GM18909 (cell line): ENCODE measurements at regions not wholly inside any gene's neighbourhood (a gene's known extent, or its start where the extent isn't known, plus 50 kb on each side); places are given as distances from the start of the nearest gene placed in this dataset.
"Not testable (repeated sequence)": the region's sequence is repeated elsewhere in the genome, so short reads cannot be mapped to it uniquely, and the experiment has no call there.

Source experiments
- ATAC-seq: cut with Tn5 transposase; IDR thresholded peaks from one replicate; pipeline ENCODE4 v1.9.1; 2021; ENCODE audit warnings: mild to moderate bottlenecking; ENCODE audit not compliant: unreplicated experiment, poor library complexity

DNA sequence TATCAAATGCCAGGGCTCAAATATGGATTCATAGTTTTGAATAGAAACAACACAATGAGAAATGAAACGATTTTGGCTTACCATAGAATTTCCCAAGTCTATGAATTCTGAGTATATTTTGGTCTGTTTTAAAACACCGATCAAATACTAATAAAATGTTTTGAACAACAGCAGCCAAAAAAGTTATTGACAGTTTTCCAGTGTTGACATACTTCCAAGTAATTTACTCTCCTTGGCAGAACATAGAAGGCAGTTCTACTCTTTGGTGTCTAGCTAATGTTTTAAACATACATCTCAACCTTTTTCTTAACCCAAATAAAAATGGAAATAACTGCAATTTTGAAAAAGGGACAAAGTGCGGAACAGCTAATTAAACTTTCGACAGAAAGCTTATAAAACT, 1419.8 kb downstream of the ADGRL3 start:
- no peak for ATAC-seq

DNA sequence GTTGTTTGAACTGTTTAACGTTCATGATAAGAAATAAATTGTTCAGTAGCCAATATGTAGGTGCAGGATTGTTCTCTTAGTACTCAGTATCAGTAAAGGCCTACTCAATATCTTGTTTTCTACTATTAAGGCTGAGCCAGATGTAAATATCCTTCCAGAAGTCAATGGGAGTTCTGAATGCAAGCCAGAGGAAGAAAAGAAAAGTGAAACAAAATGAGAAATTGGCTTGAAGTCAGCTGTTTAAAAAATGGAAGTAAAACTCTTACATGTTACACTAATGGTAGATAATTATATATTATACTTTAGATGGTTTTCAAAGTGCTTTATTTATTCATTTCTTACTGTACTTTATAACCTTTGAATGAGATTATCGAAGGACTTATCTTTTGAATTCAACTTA, 1417.9 kb downstream of the ADGRL3 start:
- no peak for ATAC-seq

DNA sequence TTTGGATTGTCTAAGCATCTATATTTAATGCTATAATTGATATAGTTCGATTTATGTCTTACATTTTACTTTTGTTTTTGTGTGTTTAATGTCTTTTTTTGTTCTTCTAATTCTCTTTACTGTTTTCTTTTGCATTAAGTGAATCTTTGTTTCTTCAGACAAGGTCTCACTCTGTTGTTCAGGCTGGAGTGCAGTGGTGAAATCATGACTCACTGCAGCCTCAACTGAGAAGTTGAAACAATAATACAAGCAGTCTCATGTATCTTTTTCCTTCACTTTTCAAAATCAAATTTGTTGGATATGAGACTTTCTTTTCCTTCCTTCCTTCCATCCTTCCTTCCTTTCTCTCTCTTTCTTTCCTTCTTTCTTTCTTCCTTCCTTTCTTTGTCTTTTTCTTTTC, 1401.6 kb downstream of the ADGRL3 start:
- no peak for ATAC-seq

DNA sequence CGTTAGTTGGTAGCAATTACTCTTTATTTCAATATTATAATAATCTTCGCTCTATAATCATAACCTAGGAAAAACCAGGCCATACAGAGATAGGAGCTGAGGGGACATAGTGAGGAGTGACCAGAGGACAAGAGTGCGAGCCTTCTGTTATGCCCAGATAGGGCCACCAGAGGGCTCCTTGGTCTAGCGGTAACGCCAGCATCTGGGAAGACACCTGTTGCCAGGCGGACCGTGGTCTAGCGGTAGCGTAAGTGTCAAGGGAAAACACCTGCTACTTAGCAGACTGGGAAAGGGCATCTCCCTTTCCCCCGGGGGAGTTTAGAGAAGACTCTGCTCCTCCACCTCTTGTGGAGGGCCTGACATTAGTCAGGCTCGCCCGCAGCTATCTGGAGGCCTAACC, 1395.1 kb downstream of the ADGRL3 start:
- ATAC-seq: not testable (repeated sequence)

DNA sequence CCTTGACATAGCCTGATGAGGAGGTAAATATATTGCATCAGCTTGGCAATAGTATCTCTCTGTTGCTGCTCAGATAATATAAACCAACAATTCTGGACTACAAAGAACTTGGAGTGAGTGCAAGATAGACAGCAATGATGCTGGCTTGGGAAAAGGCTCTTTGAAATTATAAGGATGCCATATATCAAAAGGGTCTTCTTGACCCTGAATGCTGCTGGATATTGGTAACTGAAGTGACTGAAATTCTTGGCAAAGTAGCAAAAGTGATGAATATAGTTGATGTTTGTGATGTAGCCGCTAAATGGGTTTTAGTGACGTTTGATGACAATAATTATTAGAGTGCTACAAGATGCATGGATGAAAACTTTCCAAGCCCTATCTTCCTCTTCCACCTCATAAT, 1391.6 kb downstream of the ADGRL3 start:
- ATAC-seq: no peak

DNA sequence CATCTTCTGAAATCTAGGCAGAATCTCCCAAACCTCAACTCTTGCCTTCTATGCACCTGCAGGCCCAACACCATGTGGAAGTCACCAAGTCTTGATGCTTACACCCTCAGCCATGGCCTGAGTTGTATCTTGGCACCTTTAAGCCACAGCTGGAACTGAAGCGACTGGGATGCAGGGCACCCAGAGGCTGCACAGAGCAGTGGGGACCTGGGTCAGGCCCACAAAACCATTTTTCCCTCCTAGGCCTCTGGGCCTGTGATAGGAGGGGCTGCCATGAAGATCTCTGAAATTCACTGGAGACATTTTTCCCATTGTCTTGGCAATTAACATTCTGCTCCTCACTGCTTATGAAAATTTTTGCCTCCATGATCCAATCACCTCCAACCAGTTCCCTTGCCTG, 1388.5 kb downstream of the ADGRL3 start:
- no peak for ATAC-seq

DNA sequence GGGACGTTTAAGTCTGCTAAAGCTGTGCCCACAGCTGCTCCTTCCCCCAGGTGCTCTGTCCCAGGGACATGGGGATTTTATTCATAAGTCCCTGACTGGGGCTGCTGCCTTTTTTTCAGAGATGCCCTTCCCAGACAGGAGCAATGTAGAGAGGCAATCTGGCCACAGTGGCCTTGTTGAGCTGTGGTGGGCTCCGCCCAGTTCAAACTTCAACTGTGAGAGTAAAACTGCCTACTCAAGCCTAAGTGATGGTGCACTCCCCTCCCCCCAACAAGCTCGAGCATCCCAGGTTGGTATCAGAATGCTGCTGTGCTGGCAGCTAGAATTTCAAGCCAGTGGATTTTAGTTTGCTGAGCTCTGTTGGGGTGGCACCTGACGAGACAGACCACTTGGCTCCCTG, 1371.4 kb downstream of the ADGRL3 start:
- no peak for ATAC-seq

DNA sequence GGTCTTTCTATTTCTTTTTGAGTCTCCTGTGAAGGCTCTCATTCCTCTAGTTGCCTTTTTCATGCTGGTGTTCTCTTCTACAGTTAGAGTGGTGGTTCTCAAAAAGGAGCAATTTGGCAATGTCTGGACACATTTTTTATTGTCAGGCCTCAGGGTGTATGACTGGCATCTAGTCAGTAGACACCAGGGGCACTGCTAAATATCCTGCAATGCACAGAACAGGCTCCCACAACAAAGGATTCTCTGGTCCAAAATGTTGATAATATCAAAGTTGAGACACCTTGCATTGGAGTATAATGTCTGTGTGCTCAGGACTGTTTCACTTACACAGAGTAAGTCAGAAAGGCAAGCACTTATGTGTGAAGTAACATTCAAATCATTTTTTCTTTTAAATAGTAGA, 1360.7 kb downstream of the ADGRL3 start:
- no peak for ATAC-seq

DNA sequence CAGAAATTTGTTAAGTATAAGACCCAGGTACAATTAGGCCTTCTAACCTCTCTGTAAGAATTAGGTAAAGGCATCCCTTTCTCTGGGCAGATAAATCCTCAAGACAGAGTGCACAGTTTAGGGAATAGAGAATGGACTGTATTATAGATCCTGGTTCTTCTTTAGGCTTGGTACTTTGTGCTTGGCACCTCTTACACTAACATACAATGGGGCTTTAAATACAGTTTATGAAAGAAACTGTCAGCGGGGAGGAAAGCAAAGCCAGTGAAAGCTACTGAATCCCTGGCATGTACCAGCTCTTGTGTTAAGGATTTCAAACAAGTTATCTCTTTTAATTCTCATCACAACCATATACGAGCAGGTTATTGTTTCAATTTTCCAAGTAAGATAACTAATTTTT, 1350.0 kb downstream of the ADGRL3 start:
- ATAC-seq: no peak

DNA sequence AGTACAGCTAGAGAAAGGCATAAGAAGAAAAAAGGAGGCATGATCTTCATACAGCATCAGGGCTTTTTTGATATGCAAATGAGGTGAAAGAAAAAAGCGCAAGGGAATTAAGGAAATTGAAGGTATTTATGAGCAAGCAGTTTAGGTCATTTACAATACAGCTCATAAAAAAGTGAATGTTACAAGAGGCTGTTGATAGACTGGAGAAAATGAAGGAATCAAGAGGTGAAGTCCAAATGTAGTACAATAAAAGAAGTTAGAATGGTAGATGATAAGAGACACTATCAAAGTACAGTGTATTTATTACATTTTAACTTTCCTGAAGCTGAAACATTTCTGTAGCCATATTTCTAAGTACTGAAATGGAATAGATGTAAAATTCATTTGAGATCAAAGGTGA, 1349.5 kb downstream of the ADGRL3 start:
- no peak for ATAC-seq

DNA sequence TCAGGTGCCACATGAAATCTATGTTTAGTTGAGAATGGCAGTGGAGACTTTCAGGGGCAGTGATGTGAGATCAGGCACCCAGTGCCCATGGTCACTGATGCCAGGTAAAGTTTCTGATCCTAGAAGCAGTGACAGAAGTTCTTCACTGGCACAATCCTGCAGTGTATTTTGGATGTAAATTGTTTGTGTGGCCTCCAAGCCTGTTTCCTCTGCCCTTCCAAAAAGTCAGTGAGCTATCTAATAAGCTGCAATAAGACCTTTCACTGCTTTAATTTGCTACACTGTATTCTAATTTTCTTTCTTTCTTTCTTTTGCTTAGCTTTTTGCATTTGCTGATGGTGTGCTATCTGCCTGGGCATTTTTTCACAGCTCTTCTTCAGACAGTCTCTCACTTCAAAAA, 1348.6 kb downstream of the ADGRL3 start:
- no peak for ATAC-seq

DNA sequence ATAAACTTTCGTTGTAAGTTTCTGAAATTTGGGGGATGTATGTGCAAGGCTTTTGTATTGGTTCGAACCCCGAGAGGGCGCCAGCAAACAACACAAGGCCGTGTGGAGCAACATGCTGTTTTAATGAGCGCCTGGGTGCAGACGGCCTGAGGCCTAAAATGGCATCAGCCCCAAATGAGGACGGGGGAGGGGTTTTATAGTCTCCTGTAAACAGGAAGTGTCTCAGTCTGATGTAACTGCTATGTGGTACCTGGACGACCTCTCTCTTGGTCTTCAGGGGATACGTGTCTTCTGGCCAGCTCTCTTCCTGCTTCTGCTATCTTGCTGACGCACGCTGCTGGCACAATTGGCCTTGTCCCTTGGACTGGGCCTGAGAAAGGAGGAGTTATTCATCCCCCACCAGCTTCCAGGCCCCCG, 1348.0 kb downstream of the ADGRL3 start:
- ATAC-seq: no peak

DNA sequence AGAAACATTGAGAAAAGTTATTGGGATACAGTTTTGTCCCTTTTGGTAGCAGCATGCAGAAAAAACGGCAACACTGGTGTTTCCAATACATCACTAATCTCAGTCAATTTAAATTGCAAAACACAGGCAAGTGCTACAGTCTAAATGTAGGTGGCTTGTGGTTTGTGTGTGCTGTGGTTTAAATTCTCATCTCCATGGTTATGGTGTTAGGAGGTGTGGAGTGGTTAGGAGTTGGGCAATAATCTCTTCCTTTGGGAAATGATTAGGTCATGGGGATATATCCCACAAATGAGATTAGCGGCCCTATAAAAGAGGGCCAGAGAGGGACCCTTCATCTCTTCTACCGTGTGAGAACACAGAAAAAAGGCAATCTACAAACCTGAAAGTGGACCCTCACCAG, 1344.3 kb downstream of the ADGRL3 start:
- no peak for ATAC-seq

DNA sequence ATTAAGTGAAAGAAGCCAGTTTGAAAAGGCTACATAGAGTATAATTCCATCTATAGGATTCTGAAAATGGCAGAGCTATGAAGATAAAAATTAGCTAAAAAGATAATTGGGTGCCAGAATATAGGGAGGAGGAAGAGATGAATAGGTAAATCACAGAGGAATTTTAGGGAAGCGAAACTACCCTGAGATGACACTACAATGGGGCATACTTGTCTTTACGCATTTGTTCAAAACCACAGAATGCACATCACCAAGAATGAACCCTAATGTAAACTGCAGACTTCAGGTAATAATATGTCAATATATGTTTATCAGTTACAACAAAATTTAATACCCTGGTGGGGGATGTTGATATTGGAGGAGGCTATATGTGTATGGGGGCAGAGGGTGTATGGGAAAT, 1342.9 kb downstream of the ADGRL3 start:
- ATAC-seq: no peak

DNA sequence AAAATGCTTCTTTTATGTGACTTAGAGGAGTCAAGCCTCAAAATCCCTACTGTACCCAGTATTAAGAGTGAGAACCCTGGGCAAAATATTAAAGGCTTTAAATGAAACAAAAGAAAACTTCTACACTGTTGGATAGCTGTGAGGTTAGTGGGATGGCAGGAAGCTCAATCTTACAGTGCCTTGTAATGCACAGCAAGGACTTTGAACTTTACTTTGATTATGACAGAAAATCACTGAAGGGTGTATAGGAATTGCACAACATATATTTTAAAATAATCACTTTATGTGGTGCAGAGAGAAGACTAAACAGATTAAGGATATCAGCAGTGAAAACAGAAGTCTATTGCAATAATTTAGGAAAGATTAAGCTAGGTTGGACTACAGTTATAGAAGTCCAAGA, 1333.4 kb downstream of the ADGRL3 start:
- no peak for ATAC-seq

DNA sequence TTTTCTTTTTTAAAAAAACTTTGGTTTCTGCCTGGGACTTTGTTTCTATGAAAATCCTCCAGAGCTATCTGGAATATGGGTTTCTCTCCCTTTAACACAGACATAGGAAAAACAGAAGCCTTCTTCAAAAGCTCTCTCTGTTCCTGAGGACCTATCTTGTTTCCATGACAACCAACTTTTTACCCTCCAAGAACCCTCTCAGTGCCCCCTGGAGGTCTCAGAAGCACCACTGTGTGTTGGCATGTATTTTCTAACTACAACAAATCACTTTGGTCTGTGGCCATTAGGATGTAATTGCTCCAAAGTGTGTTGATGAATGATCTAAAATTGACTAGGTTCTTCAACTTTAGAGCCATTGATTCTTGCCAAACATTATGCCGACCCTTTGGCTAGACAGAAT, 1331.6 kb downstream of the ADGRL3 start:
- ATAC-seq: no peak

DNA sequence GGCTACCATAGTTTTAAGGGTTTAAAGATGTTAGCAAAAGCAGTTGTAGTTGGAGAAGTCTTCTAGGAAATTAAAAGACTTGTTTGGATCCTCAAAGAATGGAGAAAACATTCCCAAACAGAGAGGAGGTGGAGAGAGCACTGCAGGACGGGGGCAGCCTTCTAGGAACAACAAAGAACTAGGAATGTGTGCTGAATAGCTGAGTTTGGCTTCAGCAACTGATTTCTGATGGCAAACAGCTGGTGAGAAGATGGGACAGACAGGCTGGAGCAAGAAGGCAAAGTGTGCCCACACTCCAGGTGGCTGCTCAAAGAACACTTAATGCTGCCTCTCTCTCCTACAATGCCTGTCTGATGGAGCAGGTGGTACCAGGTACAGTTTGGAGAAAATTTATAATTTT, 1331.1 kb downstream of the ADGRL3 start:
- no peak for ATAC-seq

DNA sequence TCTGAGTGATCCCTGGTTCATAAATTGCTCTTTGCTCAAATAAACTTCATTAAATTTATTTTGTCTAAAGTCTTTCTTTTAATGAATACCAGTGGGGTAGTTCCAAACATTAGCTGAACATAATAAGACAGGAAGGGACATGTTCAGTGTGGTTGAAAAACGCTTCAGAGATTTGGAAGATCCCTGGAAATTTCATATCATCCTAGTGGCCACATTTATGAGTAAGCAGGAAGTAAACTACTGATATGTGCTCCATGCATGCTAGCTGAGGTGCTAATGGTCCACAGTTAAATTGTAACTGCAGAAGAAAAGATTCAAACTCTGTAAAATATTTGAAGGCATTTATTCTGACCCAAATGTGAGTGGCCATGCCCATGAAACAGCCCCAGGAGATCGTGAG, 1328.7 kb downstream of the ADGRL3 start:
- no peak for ATAC-seq

DNA sequence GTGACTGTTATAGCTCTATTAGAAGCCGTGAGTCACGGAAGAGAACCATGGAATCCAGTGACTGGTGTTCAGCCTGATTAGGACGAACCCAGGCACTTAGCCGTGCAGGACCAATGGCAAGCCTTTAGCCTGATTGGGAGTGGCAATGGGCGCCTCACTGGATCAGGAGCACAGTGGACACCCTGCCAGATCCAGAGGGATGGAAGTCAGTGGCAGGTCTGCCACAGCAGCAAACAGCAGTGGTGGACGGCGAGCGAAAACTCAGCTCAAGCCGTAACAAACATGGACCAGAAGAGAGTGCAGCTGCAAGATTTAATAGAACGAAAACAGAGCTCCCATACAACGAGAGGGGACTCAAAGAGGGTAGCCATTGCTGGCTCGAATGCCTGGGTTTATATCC, 1326.5 kb downstream of the ADGRL3 start:
- ATAC-seq: no peak

DNA sequence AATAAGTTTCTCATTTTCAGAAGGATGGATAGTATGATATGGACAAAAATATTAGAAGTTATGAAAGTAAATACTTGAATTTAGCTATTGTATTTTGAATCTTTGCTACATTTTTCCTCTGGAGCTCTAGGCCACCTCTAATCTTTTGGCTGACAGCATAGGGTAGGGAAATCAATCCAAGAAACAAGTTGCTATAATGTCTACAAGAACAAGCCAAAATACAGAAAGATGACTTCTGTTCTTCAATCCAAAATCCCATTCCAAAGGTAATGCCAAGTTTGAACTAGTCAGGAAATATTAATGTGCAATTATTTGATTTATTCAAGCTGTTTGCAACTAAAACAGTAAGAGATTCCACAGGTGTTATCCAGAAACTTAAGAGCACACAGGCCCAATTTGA, 1323.1 kb downstream of the ADGRL3 start:
- no peak for ATAC-seq

DNA sequence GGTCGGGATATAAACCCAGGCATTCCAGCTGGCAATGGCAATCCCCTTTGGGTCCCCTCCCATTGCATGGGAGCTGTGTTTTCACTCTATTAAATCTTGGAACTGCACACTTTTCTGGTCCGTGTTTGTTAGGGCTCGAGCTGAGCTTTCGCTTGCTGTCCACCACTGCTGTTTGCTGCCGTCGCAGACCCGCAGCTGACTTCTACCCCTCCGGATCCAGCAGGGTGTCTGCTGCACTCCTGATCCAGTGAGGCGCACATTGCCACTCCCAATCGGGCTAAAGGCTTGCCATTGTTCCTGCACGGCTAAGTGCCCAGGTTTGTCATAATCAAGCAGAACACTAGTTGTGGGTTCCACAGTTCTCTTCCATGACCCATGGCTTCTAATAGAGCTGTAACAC, 1322.1 kb downstream of the ADGRL3 start:
- no peak for ATAC-seq

DNA sequence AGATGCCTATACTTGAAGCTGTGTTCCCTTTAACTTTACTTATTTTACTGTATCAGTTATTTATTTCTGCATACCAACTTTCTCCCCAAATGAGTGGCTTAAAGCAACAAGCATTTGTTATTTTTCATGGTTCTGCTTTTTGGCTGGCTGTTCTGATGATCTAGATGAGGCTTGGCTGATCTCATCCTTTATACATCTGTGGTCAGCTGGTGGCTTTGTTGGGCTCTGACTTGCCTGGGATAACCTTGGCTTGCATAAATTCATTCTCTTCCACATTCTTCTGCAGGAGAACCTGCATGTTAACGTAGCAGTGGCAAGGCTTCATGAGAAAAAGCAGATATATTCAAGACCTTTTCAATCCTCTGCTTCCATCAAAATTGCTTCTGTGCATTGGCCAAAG, 1317.6 kb downstream of the ADGRL3 start:
- no peak for ATAC-seq

DNA sequence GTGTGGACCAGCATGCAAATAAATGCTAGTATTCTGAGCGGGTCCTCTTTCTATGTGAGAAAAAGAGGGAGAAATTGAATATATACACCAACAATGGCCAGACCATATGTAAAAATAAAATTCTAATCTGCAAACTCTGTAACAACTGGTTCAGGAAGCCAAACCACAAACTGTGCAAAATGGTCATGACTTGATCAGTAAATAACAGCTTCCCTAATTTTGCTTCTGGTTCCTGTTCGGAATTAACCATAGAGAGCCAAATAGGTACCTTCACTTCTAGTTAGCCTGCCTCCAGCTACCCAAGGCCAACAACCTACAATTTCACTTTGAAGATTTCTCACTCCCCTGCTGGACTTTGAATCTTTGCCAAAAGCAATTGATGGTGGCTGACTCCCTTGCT, 1313.2 kb downstream of the ADGRL3 start:
- ATAC-seq: no peak
